Naive thymus-derived CD4-positive, alpha-beta T cell (primary cell): ENCODE measurements at regions not wholly inside any gene's neighbourhood (a gene's known extent, or its start where the extent isn't known, plus 50 kb on each side); places are given as distances from the start of the nearest gene placed in this dataset.

Source experiments
- ATAC-seq: fragments of 150-1000 bp; cut with Tn5 transposase; 2 replicates; pipeline ENCODE4 v1.10.0; 2021; ENCODE audit warnings: mild to moderate bottlenecking, moderate library complexity
- CTCF ChIA-PET: fragments of 350-600 bp; sonication (Branson Sonifier 250); formaldehyde crosslinking; loops from one replicate; lab custom pipeline; 2021; ENCODE audit warnings: antibody characterized with exemption; lab: Charles Lee
- POLR2A ChIA-PET: fragments of 350-600 bp; sonication (Branson Sonifier 250); formaldehyde crosslinking; loops from one replicate; lab custom pipeline; 2021; ENCODE audit warnings: antibody characterized with exemption, inconsistent platforms; lab: Charles Lee
- DNase-seq, 9 donors: peaks; one replicate each; pipeline versions ENCODE4 v3.0.0 to v3.0.0-alpha.2; 2020 to 2022; ENCODE audit warnings: mixed read lengths in 1 of 9
- H3K27ac ChIP-seq: one replicate; pipeline ENCODE4 v1.7.0; 2013; ENCODE audit warnings: mild to moderate bottlenecking, low read depth, low read length, moderate library complexity
- H3K27me3 ChIP-seq, 2 donors: one replicate each; pipeline ENCODE4 v1.7.0; 2013; ENCODE audit warnings: low read length in 2 of 2, mild to moderate bottlenecking in 2 of 2, moderate library complexity in 2 of 2; ENCODE audit not compliant: control insufficient read depth in 2 of 2, insufficient read depth in 2 of 2
- H3K36me3 ChIP-seq, 3 experiments: 1 replicate in 2 of 3; 2 replicates in 1 of 3; pipeline ENCODE4 v1.7.0; 2013; ENCODE audit warnings: low read length in 3 of 3, mild to moderate bottlenecking in 3 of 3, moderate library complexity in 1 of 3; ENCODE audit not compliant: insufficient read depth in 3 of 3, control insufficient read depth in 2 of 3
- H3K4me1 ChIP-seq, 2 donors: one replicate each; pipeline ENCODE4 v1.7.0; 2013; ENCODE audit warnings: low read length in 2 of 2, mild to moderate bottlenecking in 2 of 2, moderate library complexity in 1 of 2; ENCODE audit not compliant: control insufficient read depth in 2 of 2, insufficient read depth in 2 of 2
- H3K4me3 ChIP-seq: 2 replicates; pipeline ENCODE4 v1.7.0; 2013; ENCODE audit warnings: mild to moderate bottlenecking, low read length
- H3K9me3 ChIP-seq, 3 experiments: 1 replicate in 2 of 3; 2 replicates in 1 of 3; pipeline ENCODE4 v1.7.0; 2013; ENCODE audit warnings: low read length in 3 of 3; ENCODE audit not compliant: control insufficient read depth in 2 of 3
- H3K27ac Mint-ChIP-seq, 9 donors: one replicate each; pipeline ENCODE4 v1.8.0; 2020 to 2022; ENCODE audit warnings: mixed read lengths in 9 of 9, mild to moderate bottlenecking in 8 of 9, moderate library complexity in 5 of 9, inconsistent platforms in 2 of 9
- H3K27me3 Mint-ChIP-seq, 5 donors: one replicate each; pipeline ENCODE4 v1.8.0; 2021 to 2022; ENCODE audit warnings: mixed read lengths in 5 of 5, mild to moderate bottlenecking in 1 of 5
- H3K36me3 Mint-ChIP-seq, 5 donors: one replicate each; pipeline ENCODE4 v1.8.0; 2020 to 2022; ENCODE audit warnings: mixed read lengths in 5 of 5, mild to moderate bottlenecking in 3 of 5, inconsistent platforms in 1 of 5
- H3K4me1 Mint-ChIP-seq, 7 donors: one replicate each; pipeline ENCODE4 v1.8.0; 2020 to 2022; ENCODE audit warnings: mixed read lengths in 7 of 7, mild to moderate bottlenecking in 3 of 7, inconsistent platforms in 1 of 7
- H3K4me3 Mint-ChIP-seq, 10 donors: one replicate each; pipeline ENCODE4 v1.8.0; 2020 to 2022; ENCODE audit warnings: mild to moderate bottlenecking in 10 of 10, mixed read lengths in 10 of 10, moderate library complexity in 6 of 10, inconsistent platforms in 2 of 10
- H3K9me3 Mint-ChIP-seq, 11 donors: one replicate each; pipeline ENCODE4 v1.8.0; 2020 to 2022; ENCODE audit warnings: mixed read lengths in 11 of 11, mild to moderate bottlenecking in 4 of 11, inconsistent platforms in 1 of 11, moderate library complexity in 1 of 11
- intact Hi-C, 2 donors: fragments of 100-400 bp; cut with micrococcal nuclease; formaldehyde crosslinking; loops; one replicate each; pipeline ENCODE4 v1.15.1; 2023

DNA sequence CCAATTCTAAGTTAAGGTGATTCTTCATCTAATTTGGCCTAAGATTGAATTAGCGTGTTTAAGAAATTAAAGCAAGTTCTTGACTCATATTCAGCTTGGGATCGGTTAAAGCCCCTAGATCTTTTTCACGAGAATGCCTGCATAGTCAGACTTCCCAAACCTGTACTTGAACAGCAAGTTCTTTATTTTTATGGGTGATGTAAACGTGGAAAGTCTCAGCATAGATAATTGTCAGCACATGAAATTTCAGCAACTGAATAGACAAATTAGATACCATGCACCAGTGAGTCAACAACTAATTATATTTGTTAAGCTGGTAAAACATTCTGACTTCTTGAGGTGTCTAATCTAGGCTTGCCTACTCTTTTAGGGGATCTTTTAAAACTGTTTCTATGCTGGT lies 183.1 kb upstream of the TNFAIP3 start:
- CTCF ChIA-PET: no interaction called here

DNA sequence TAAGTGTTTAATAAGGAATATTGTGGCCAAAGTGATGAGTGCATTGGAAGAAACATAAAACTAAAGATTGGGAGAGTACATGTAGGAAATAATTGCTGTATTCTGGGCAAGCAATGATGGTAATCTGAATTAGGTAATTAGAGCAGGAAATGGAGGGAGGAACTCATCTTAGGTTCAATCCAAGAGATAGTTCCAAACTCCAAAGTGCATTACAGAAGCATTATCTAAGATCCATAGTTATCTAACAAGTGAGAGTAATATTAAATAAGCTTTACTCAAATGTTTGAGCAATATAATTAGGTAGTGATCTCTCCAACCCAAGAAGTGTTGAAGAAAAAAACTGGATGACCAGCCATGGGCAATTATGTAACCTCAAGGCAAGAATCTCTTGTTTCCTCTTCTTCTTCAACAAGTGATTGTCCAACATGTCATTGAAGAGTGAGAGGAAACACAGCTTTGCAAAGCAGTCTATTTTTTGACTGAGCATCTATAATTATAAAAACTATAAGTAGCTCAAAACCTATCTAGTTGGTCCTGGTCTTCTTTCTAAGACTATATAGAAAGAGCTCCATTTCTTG lies 181.2 kb upstream of the TNFAIP3 start:
- Mint-ChIP-seq H3K27me3 (peaks cover 0 to 6% (median 0%) of the 10 kb centered on the region in 5 donors), H3K4me3 (no peak overlapping the region), H3K36me3 (peaks cover 0 to 21% (median 0%) of the 10 kb centered on the region in 5 donors), H3K4me1 (peaks cover 0 to 36% (median 0%) of the 10 kb centered on the region in 7 donors), H3K9me3 (peaks cover 0 to 5% (median 0%) of the 10 kb centered on the region in 11 donors), H3K27ac (no peak overlapping the region)
- Histone ChIP-seq H3K27me3 (no peaks in the 10 kb centered on the region), H3K4me1 (peaks cover 0 to 2% of the 10 kb centered on the region in 2 donors), H3K4me3 (no peak overlapping the region), H3K9me3 (no peaks in the 10 kb centered on the region), H3K27ac (no peak overlapping the region), H3K36me3 (no peaks in the 10 kb centered on the region)
- intact Hi-C loops: no loop called here
- POLR2A ChIA-PET: no interaction called here
- ATAC-seq: no peak
- DNase-seq: no peak
- CTCF ChIA-PET: interaction anchor here (0.9 kb wide), 1 partner anchor 112 kb away, joined by 3 read pairs; no protein-coding TSS in a partner anchor

More for the DNA sequence above, 183.1 kb upstream of the TNFAIP3 start:
- Mint-ChIP-seq H3K36me3 (peaks cover 0 to 23% (median 0%) of the 10 kb centered on the region in 5 donors), H3K27ac (no peak overlapping the region), H3K4me1 (peaks cover 0 to 43% (median 0%) of the 10 kb centered on the region in 7 donors), H3K27me3 (peaks cover 0 to 7% (median 6%) of the 10 kb centered on the region in 5 donors), H3K9me3 (peaks cover 0 to 7% (median 0%) of the 10 kb centered on the region in 11 donors), H3K4me3 (no peak overlapping the region)
- intact Hi-C loops: no loop called here
- Histone ChIP-seq H3K9me3 (no peaks in the 10 kb centered on the region), H3K36me3 (no peaks in the 10 kb centered on the region), H3K4me1 (peaks cover 0 to 3% of the 10 kb centered on the region in 2 donors), H3K4me3 (no peak overlapping the region), H3K27ac (no peak overlapping the region), H3K27me3 (no peaks in the 10 kb centered on the region)
- ATAC-seq (no peak), DNase-seq (no peak)
- POLR2A ChIA-PET: interaction anchor here (0.6 kb wide), 1 partner anchor 89 kb away, joined by 3 read pairs; no protein-coding TSS in a partner anchor

DNA sequence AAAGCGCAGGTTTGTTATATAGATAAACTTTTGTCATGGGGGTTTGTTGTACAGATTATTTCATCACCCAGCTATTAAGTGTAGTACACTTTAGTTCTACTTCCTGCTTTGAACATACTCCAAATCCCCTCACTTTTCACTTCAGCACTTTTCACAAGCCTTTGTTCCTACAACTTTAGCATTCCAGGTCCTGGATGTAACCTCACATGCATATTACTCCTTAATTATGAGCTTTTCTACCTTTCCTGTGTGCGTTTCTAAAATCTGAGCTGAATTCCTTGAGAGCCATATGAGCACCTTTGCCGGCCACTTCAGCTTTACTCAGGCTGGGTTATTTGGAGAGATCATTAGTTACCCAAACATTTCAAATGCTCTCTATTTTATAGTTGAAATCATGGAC lies 179.2 kb upstream of the TNFAIP3 start:
- H3K27ac ChIP-seq: no peak overlapping the region
- H3K36me3 ChIP-seq: no peaks in the 10 kb centered on the region
- ATAC-seq (no peak), DNase-seq (no peak)
- POLR2A ChIA-PET: no interaction called here
- H3K4me3 Mint-ChIP-seq: no peak overlapping the region
- peaks cover 0 to 15% (median 0%) of the 10 kb centered on the region in 5 donors for H3K36me3 Mint-ChIP-seq
- H3K27me3 ChIP-seq: no peaks in the 10 kb centered on the region
- peaks cover 0 to 29% (median 0%) of the 10 kb centered on the region in 7 donors for H3K4me1 Mint-ChIP-seq
- peaks cover 0 to 5% (median 0%) of the 10 kb centered on the region in 11 donors for H3K9me3 Mint-ChIP-seq
- no peak overlapping the region for H3K4me3 ChIP-seq
- CTCF ChIA-PET: no interaction called here
- no peaks in the 10 kb centered on the region for H3K9me3 ChIP-seq
- peaks cover 0 to 6% (median 5%) of the 10 kb centered on the region in 5 donors for H3K27me3 Mint-ChIP-seq
- no peaks in the 10 kb centered on the region for H3K4me1 ChIP-seq
- intact Hi-C loops: no loop called here
- H3K27ac Mint-ChIP-seq: no peak overlapping the region

DNA sequence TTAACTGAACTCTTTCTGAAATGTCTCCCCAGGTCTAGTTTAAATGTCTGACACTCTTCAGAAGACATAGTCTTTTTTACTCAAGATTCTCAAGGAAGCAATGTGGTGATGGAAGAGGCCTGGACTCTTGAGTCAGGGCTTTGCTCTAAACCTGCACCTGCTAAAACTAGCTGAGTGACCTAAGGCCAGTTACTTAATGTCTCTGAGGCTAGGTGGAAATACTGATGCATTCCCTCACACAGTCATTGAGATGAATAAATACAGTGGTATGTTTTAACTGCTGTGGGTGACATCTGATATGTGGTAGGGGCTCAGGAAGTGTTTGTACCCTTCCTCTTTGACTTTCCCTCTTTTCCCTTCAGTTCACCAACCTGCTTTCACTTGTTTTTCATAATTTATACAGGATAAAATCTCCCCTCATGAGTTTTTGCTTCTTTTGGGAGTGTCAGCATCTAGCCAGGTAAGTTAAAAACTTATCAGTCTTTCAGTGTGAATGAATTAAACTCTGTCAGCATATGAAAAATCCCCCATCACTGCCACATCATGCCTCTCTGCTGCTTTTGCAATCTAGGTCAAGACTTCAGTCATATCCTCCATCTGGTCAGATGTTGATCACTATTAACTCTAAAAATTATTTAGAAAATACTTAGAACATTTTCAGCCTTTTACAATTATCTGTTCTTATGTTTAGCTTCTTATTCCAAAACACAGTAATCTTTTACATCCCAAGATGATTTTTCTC lies 178.7 kb upstream of the TNFAIP3 start:
- H3K27ac Mint-ChIP-seq: peak overlapping the region in 1 of 9 donors; percentile 14
- no peak overlapping the region for H3K4me3 ChIP-seq
- H3K4me3 Mint-ChIP-seq: no peak overlapping the region
- H3K9me3 ChIP-seq: no peaks in the 10 kb centered on the region
- no peak overlapping the region for H3K27ac ChIP-seq
- H3K27me3 ChIP-seq: no peaks in the 10 kb centered on the region
- H3K36me3 ChIP-seq: no peaks in the 10 kb centered on the region
- ChIA-PET CTCF (no interaction called here), POLR2A (no interaction called here)
- intact Hi-C loops: no loop called here
- H3K27me3 Mint-ChIP-seq: peaks cover 0 to 8% (median 6%) of the 10 kb centered on the region in 5 donors
- ATAC-seq (no peak), DNase-seq (no peak)
- peaks cover 0 to 28% (median 0%) of the 10 kb centered on the region in 7 donors for H3K4me1 Mint-ChIP-seq
- H3K36me3 Mint-ChIP-seq: peaks cover 0 to 11% (median 0%) of the 10 kb centered on the region in 5 donors
- H3K4me1 ChIP-seq: no peaks in the 10 kb centered on the region
- peaks cover 0 to 8% (median 0%) of the 10 kb centered on the region in 11 donors for H3K9me3 Mint-ChIP-seq

DNA sequence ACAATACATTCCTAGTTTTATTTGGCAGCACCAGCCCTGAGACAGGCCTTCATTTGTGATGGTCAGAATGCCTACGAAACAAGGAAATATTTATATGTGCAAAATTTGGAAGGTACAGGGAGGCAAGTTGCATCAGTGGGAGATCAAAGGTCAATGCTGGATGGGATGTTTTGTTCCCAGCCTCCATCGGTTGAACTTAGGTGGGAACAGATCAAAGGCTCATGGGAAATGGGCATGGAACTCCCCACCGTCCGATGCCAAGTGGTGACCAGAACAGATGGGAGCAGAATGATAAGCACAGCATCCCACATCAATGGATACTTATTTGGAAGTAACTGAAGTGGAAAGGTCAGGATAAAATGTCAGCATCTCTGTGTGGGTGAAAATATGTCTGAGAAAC lies 177.7 kb upstream of the TNFAIP3 start:
- CTCF ChIA-PET: no interaction called here
- ATAC-seq (no peak), DNase-seq (no peak)
- H3K4me3 ChIP-seq: no peak overlapping the region
- H3K27me3 ChIP-seq: no peaks in the 10 kb centered on the region
- H3K4me3 Mint-ChIP-seq: no peak overlapping the region
- peaks cover 0 to 8% (median 6%) of the 10 kb centered on the region in 5 donors for H3K27me3 Mint-ChIP-seq
- peaks cover 0 to 10% (median 0%) of the 10 kb centered on the region in 5 donors for H3K36me3 Mint-ChIP-seq
- POLR2A ChIA-PET: no interaction called here
- peaks cover 0 to 8% (median 0%) of the 10 kb centered on the region in 11 donors for H3K9me3 Mint-ChIP-seq
- intact Hi-C loops: no loop called here
- H3K27ac ChIP-seq: no peak overlapping the region
- no peak overlapping the region for H3K27ac Mint-ChIP-seq
- H3K4me1 ChIP-seq: no peaks in the 10 kb centered on the region
- H3K4me1 Mint-ChIP-seq: peaks cover 0 to 26% (median 0%) of the 10 kb centered on the region in 7 donors
- no peaks in the 10 kb centered on the region for H3K9me3 ChIP-seq
- no peaks in the 10 kb centered on the region for H3K36me3 ChIP-seq

DNA sequence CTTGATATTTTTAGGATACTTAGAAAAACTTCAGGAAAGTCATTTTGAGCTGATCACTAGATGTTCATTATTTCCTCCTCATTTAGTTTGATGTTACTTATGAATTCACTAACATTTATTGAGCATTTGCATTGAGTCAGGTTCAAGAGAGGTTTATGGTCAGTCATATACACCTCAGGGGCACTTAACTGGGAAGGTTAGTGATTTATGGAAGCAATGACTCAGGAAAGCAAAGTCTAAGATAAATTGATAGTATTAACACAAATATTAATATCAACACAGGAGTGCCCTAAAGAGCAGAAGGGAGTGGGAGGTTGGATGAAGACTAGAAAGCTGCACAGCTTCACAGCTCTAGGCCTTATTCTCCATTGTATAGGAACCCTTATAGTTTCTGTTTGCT lies 177.0 kb upstream of the TNFAIP3 start:
- Histone ChIP-seq H3K27me3 (no peaks in the 10 kb centered on the region), H3K4me1 (no peaks in the 10 kb centered on the region), H3K27ac (no peak overlapping the region), H3K36me3 (no peaks in the 10 kb centered on the region), H3K9me3 (no peaks in the 10 kb centered on the region), H3K4me3 (no peak overlapping the region)
- H3K4me3 Mint-ChIP-seq: no peak overlapping the region
- no peak for DNase-seq
- peaks cover 0 to 10% (median 0%) of the 10 kb centered on the region in 5 donors for H3K36me3 Mint-ChIP-seq
- no peak overlapping the region for H3K27ac Mint-ChIP-seq
- intact Hi-C loops: no loop called here
- peaks cover 0 to 20% (median 0%) of the 10 kb centered on the region in 7 donors for H3K4me1 Mint-ChIP-seq
- H3K9me3 Mint-ChIP-seq: peaks cover 0 to 8% (median 0%) of the 10 kb centered on the region in 11 donors
- H3K27me3 Mint-ChIP-seq: peaks cover 0 to 8% (median 6%) of the 10 kb centered on the region in 5 donors
- CTCF ChIA-PET: no interaction called here
- no peak for ATAC-seq
- POLR2A ChIA-PET: no interaction called here
